Activated CD4-positive, alpha-beta T cell treated with anti-CD3 and anti-CD28 coated beads for 36 hours (primary cell): ENCODE measurements at regions not wholly inside any gene's neighbourhood (a gene's known extent, or its start where the extent isn't known, plus 50 kb on each side); places are given as distances from the start of the nearest gene placed in this dataset.
"Not testable (repeated sequence)": the region's sequence is repeated elsewhere in the genome, so short reads cannot be mapped to it uniquely, and the experiment has no call there.

Experiments
- ATAC-seq: fragments of 200-7000 bp; cut with Tn5 transposase; one replicate; pipeline ENCODE4 v1.10.0; 2021; ENCODE audit warnings: mild to moderate bottlenecking, moderate library complexity
- CTCF ChIA-PET: fragments of 350-600 bp; sonication (Branson Sonifier 250); formaldehyde crosslinking; loops from one replicate; lab custom pipeline; 2021; ENCODE audit warnings: antibody characterized with exemption; lab: Charles Lee
- POLR2A ChIA-PET: fragments of 350-600 bp; sonication (Branson Sonifier 250); formaldehyde crosslinking; loops from one replicate; lab custom pipeline; 2021; ENCODE audit warnings: antibody characterized with exemption, inconsistent platforms; lab: Charles Lee
- DNase-seq: peaks from one replicate; pipeline ENCODE4 v3.0.0-alpha.2; 2020
- H3K27ac Mint-ChIP-seq: one replicate; pipeline ENCODE4 v1.8.0; 2021; ENCODE audit warnings: mixed read lengths
- H3K27me3 Mint-ChIP-seq: one replicate; pipeline ENCODE4 v1.8.0; 2021; ENCODE audit warnings: mixed read lengths
- H3K36me3 Mint-ChIP-seq: one replicate; pipeline ENCODE4 v1.8.0; 2021; ENCODE audit warnings: low read depth, mixed read lengths
- H3K4me1 Mint-ChIP-seq: one replicate; pipeline ENCODE4 v1.8.0; 2021; ENCODE audit warnings: mixed read lengths
- H3K4me3 Mint-ChIP-seq: one replicate; pipeline ENCODE4 v1.8.0; 2021; ENCODE audit warnings: mild to moderate bottlenecking, moderate library complexity, mixed read lengths
- H3K9me3 Mint-ChIP-seq: one replicate; pipeline ENCODE4 v1.8.0; 2021; ENCODE audit warnings: low read depth, mixed read lengths
- intact Hi-C, 2 experiments: fragments of 100-400 bp; cut with DNase I in 1 of 2; cut with micrococcal nuclease in 1 of 2; formaldehyde crosslinking; loops; one replicate each; pipeline versions ENCODE4 v1.14.2 to v1.15.1; 2022 to 2024; cut with DNase I, micrococcal nuclease

- no peaks in the 10 kb centered on the region for H3K4me1 Mint-ChIP-seq
Measured at GRCh38 chr12:128111333-128111732, 155.6 kb upstream of the TMEM132C start.

GRCh38 chr12:128111951-128112350 lies 155.0 kb upstream of the TMEM132C start:
- ChIA-PET POLR2A (no interaction called here), CTCF (interaction anchor here (0.7 kb wide), 1 partner anchor 1434 kb away, joined by 3 read pairs; no protein-coding TSS in a partner anchor)
- Mint-ChIP-seq H3K27me3 (no peaks in the 10 kb centered on the region), H3K4me1 (no peaks in the 10 kb centered on the region), H3K9me3 (peaks cover 9% of the 10 kb centered on the region), H3K36me3 (no peaks in the 10 kb centered on the region), H3K4me3 (no peak overlapping the region), H3K27ac (no peak overlapping the region)
- DNase-seq (no peak), ATAC-seq (no peak)
- intact Hi-C loops: no loop called here

More at GRCh38 chr12:128111333-128111732, 155.6 kb upstream of the TMEM132C start:
- CTCF ChIA-PET: no interaction called here
- no peak overlapping the region for H3K4me3 Mint-ChIP-seq
- H3K27ac Mint-ChIP-seq: no peak overlapping the region
- intact Hi-C loops: no loop called here
- H3K27me3 Mint-ChIP-seq: no peaks in the 10 kb centered on the region
- POLR2A ChIA-PET: no interaction called here
- no peaks in the 10 kb centered on the region for H3K36me3 Mint-ChIP-seq
- DNase-seq (no peak), ATAC-seq (no peak)
- peaks cover 8% of the 10 kb centered on the region for H3K9me3 Mint-ChIP-seq

GRCh38 chr12:128113250-128113649 lies 153.7 kb upstream of the TMEM132C start:
- POLR2A ChIA-PET, CTCF ChIA-PET, DNase-seq, H3K9me3 Mint-ChIP-seq, H3K4me3 Mint-ChIP-seq, H3K27ac Mint-ChIP-seq, ATAC-seq, H3K27me3 Mint-ChIP-seq, H3K36me3 Mint-ChIP-seq, intact Hi-C loops, H3K4me1 Mint-ChIP-seq: not testable (repeated sequence)

GRCh38 chr12:128114485-128114884 lies 152.5 kb upstream of the TMEM132C start:
- no peak for DNase-seq
- no peak overlapping the region for H3K4me3 Mint-ChIP-seq
- H3K9me3 Mint-ChIP-seq: peaks cover 9% of the 10 kb centered on the region
- no peak overlapping the region for H3K27ac Mint-ChIP-seq
- H3K36me3 Mint-ChIP-seq: no peaks in the 10 kb centered on the region
- ChIA-PET POLR2A (no interaction called here), CTCF (no interaction called here)
- intact Hi-C loops: no loop called here
- no peaks in the 10 kb centered on the region for H3K27me3 Mint-ChIP-seq
- ATAC-seq: no peak
- H3K4me1 Mint-ChIP-seq: no peaks in the 10 kb centered on the region

- ATAC-seq (no peak), DNase-seq (no peak)
- no peaks in the 10 kb centered on the region for H3K36me3 Mint-ChIP-seq
- ChIA-PET POLR2A (no interaction called here), CTCF (no interaction called here)
- no peaks in the 10 kb centered on the region for H3K4me1 Mint-ChIP-seq
- no peak overlapping the region for H3K4me3 Mint-ChIP-seq
- no peak overlapping the region for H3K27ac Mint-ChIP-seq
- peaks cover 9% of the 10 kb centered on the region for H3K9me3 Mint-ChIP-seq
- intact Hi-C loops: no loop called here
- H3K27me3 Mint-ChIP-seq: no peaks in the 10 kb centered on the region
Measured at GRCh38 chr12:128116537-128116936, 150.4 kb upstream of the TMEM132C start.

GRCh38 chr12:128120035-128120434 lies 146.9 kb upstream of the TMEM132C start:
- H3K9me3 Mint-ChIP-seq: peaks cover 9% of the 10 kb centered on the region
- ATAC-seq (no peak), DNase-seq (no peak)
- no peak overlapping the region for H3K4me3 Mint-ChIP-seq
- no peaks in the 10 kb centered on the region for H3K4me1 Mint-ChIP-seq
- POLR2A ChIA-PET: no interaction called here
- H3K27ac Mint-ChIP-seq: no peak overlapping the region
- no peaks in the 10 kb centered on the region for H3K36me3 Mint-ChIP-seq
- no peaks in the 10 kb centered on the region for H3K27me3 Mint-ChIP-seq
- intact Hi-C loops: no loop called here
- CTCF ChIA-PET: no interaction called here

GRCh38 chr12:128121424-128121823 lies 145.5 kb upstream of the TMEM132C start:
- no peak for ATAC-seq
- CTCF ChIA-PET: no interaction called here
- intact Hi-C loops: no loop called here

GRCh38 chr12:128123096-128123495 lies 143.9 kb upstream of the TMEM132C start:
- Mint-ChIP-seq H3K4me1 (no peaks in the 10 kb centered on the region), H3K36me3 (no peaks in the 10 kb centered on the region), H3K27ac (no peak overlapping the region), H3K27me3 (no peaks in the 10 kb centered on the region), H3K9me3 (peaks cover 2% of the 10 kb centered on the region), H3K4me3 (no peak overlapping the region)
- DNase-seq (no peak), ATAC-seq (no peak)
- POLR2A ChIA-PET: interaction anchor here (0.5 to 0.8 kb wide), 2 partner anchors 23 to 34 kb away, joined by 3 to 7 read pairs; no protein-coding TSS in a partner anchor
- intact Hi-C loops: no loop called here
- CTCF ChIA-PET: no interaction called here

More at GRCh38 chr12:128121424-128121823, 145.5 kb upstream of the TMEM132C start:
- no peak for DNase-seq
- H3K27me3 Mint-ChIP-seq: no peaks in the 10 kb centered on the region
- H3K27ac Mint-ChIP-seq: no peak overlapping the region
- POLR2A ChIA-PET: no interaction called here
- no peaks in the 10 kb centered on the region for H3K9me3 Mint-ChIP-seq
- H3K36me3 Mint-ChIP-seq: no peaks in the 10 kb centered on the region
- no peaks in the 10 kb centered on the region for H3K4me1 Mint-ChIP-seq
- no peak overlapping the region for H3K4me3 Mint-ChIP-seq

GRCh38 chr12:128131955-128132354 lies 135.0 kb upstream of the TMEM132C start:
- ChIA-PET POLR2A (no interaction called here), CTCF (no interaction called here)
- H3K36me3 Mint-ChIP-seq: no peaks in the 10 kb centered on the region
- H3K4me1 Mint-ChIP-seq: no peaks in the 10 kb centered on the region
- no peak overlapping the region for H3K4me3 Mint-ChIP-seq
- no peaks in the 10 kb centered on the region for H3K27me3 Mint-ChIP-seq
- intact Hi-C loops: no loop called here
- ATAC-seq: no peak
- peaks cover 11% of the 10 kb centered on the region for H3K9me3 Mint-ChIP-seq
- DNase-seq: no peak
- H3K27ac Mint-ChIP-seq: no peak overlapping the region

- CTCF ChIA-PET: no interaction called here
- intact Hi-C loops: no loop called here
- Mint-ChIP-seq H3K27me3 (no peaks in the 10 kb centered on the region), H3K4me3 (no peak overlapping the region), H3K27ac (no peak overlapping the region), H3K9me3 (peaks cover 7% of the 10 kb centered on the region), H3K4me1 (no peaks in the 10 kb centered on the region), H3K36me3 (no peaks in the 10 kb centered on the region)
- ATAC-seq (no peak), DNase-seq (no peak)
- POLR2A ChIA-PET: no interaction called here
Measured at GRCh38 chr12:128133321-128134073, 133.5 kb upstream of the TMEM132C start.

- ChIA-PET CTCF (no interaction called here), POLR2A (no interaction called here)
- Mint-ChIP-seq H3K4me3 (no peak overlapping the region), H3K36me3 (no peaks in the 10 kb centered on the region), H3K27me3 (no peaks in the 10 kb centered on the region), H3K9me3 (peaks cover 2% of the 10 kb centered on the region), H3K4me1 (no peaks in the 10 kb centered on the region), H3K27ac (no peak overlapping the region)
- DNase-seq (no peak), ATAC-seq (no peak)
- intact Hi-C loops: no loop called here
Measured at GRCh38 chr12:128137140-128137539, 129.8 kb upstream of the TMEM132C start.

- DNase-seq (no peak), ATAC-seq (no peak)
- H3K4me1 Mint-ChIP-seq: no peaks in the 10 kb centered on the region
- no peaks in the 10 kb centered on the region for H3K36me3 Mint-ChIP-seq
- no peak overlapping the region for H3K4me3 Mint-ChIP-seq
- intact Hi-C loops: no loop called here
- CTCF ChIA-PET: no interaction called here
- POLR2A ChIA-PET: no interaction called here
- no peaks in the 10 kb centered on the region for H3K27me3 Mint-ChIP-seq
- H3K27ac Mint-ChIP-seq: no peak overlapping the region
- H3K9me3 Mint-ChIP-seq: peaks cover 2% of the 10 kb centered on the region
Measured at GRCh38 chr12:128138125-128138524, 128.8 kb upstream of the TMEM132C start.
